Fibroblast of gingiva (primary cell): ENCODE measurements at regions not wholly inside any gene's neighbourhood (a gene's known extent, or its start where the extent isn't known, plus 50 kb on each side); places are given as distances from the start of the nearest gene placed in this dataset.

Source experiments
- DNase-seq: peaks from one replicate; pipeline ENCODE4 v3.0.0-alpha.2; 2011; ENCODE audit warnings: low read depth

DNA sequence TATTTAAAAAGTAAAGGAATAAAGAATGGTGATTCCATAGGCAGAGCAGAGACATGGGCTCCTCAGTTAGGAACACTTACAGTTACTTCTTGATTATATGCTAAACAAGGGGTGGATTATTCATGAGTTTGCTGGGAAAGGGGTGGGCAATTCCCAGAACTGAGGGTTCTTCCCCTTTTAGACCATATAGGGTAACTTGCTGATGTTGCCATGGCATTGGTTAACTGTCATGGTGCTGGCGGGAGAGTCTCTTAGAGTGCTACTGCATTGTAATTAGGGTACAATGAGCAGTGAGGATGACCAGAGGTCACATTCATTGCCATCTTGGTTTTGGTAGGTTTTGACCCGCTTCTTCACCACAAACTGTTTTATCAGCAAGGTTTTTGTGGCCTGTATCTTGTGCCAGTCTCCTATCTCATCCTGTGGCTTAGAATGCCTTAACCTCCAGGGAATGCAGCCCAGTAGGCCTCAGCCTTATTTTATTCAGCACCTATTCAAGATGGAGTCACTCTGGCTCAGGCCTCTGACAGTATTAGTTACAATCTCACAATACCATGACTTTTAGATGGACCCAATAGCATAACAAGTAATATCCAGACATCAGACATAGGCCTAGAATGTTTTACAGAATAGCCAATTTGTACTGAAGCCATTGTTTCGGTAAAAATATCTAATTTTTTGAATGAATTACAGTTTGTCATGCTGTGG lies 106.8 kb downstream of the ZBTB18 start:
- DNase-seq, result no peak

DNA sequence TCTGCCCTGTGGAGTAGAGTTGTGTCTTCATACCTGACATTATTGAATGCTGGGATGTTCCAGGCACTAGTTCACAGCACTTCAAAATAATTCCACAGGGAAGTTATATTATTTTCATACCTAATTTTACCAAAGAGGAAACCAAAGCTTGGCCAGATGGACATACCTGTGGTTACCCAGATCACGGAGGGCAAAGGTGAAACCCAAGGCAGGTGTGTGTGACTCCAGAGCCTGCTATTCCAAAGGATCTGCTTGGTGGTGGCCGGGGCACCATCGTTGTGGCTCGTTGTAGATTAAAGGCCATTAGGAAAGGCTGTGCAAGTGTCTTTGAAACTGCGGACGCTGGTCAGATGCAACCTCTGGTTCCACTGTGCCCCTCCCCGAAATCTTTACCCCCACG lies 108.6 kb downstream of the ZBTB18 start:
- DNase-seq, result no peak

DNA sequence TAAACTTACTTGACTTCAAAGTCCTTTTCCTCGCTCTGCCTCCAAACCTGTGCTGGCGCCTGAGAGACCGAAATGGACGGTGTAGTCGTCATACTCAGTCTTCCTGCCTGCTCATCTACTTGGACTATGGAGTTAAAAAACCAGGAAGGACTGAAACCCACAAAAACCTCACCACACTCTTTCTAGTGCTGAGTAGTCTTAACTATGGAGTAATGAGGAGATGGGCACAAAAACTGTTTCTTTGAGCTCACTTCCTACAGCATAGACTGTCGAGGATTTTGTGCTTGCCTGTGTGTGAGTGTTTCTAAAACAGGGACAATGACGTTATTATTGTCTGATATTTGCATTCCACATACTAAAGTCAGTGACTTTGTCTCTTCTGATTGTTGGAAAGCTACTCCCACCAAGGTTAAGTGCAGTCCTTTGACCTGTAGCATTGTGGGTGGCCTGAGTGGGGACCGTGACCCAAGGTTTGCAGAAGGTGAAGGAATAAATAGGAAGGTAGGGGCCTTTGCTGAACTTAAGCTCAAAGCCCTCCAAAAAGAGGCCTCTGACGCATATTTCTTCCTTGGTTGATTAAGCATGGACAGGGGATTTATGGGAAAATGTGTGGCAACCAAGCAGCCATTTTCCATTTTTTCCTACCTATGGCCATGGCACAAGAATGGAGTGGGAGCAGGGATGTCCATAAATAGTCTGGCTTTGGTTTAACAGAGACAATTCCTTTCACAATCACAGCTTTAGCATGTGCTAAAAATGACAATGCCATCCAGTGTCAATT lies 109.6 kb downstream of the ZBTB18 start:
- DNase-seq, result no peak

DNA sequence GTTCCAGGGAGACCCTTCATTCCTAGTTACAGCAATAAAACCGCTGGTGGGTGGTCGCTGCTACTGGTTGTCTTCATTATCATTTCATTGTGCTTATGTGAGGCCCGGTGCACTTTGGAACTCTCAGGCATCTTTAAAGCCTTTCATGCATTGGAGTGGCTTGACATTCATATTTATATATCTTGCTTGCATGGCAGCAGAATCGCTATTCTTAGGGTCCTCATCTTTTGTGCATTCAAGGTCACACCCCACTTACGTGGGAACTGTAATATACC lies 110.1 kb downstream of the ZBTB18 start:
- no peak for DNase-seq

DNA sequence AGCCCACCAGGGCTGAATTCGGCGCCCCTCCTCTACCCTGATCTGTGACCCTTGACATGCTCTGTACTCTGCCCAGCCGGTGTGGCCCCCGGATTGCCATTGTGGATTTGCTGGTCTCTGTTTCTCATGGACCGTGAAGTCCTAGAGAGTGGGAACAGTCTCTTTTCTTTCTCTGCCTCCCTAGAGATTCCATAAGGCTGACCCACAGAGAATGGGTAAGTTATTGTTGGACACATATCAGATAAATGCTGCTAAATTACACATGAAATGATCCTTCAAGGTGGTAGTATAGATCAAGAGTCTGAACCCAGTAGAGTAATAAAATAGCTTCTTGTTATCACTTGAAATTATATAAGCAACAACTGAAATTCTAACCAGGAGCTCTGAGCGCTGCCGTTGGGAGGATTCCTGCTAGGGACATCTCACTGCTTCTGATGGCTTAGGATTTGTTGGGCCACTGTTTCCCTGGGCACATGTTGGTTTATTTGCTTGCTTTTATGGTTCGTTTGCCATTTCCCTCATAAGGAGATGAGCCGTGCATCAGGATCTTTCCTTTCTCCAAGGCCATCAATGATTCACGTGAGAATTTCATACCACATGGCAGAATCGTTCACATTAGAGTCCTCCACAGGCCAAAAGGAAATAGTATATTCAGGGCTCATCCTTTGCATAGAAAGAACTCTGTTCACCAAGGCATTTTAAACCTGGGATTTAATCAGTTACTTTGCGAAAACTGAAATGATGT lies 111.9 kb downstream of the ZBTB18 start:
- no peak for DNase-seq

DNA sequence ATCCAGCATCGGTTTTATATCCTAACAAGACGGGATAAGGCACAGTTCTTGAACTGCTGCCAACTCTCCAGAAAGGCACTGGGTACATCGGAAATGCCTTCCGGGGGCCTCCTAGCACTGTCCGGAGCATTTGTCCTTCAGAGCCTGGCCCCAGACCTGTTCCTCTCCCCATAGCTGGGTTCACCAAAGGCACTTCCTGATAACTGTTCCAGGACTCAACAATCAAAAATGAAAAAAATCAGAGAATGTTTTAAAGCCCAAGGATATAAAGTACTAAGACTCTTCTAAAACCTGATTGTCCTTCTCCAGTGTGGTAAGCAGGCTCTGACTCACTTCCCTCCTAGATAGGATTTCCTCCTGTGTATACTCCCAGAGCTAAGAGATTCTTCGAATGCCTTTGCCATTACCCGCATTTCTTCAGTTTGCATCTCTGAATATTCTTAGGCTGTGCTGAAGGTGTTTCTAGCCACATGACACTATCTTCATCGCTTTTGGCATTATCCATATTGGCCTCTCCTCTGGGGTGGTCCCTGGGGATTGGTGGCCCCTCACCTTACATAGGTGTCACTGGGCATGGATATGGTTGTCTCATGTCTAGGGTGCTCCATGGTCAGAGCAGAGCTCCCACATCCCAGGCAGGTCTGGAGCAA lies 112.9 kb downstream of the ZBTB18 start:
- peak; percentile 88 for DNase-seq

DNA sequence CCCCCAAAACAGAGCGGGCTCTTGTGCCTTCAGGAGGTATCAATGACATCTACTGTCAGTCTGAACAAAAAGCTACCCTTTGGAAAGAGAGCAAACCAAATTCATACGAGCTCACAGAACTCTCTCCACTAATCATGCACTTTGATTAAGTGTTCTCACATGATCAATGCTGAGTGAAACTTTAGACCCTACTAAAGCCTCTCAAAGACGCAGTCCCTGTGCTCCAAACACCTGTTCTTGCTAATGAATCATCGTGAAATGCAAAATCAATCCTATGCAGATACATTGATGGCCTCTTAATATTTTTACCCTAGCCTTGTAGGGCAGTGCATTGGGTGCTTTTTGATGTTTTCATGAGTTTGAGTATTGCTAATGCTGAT lies 113.4 kb downstream of the ZBTB18 start:
- no peak for DNase-seq

DNA sequence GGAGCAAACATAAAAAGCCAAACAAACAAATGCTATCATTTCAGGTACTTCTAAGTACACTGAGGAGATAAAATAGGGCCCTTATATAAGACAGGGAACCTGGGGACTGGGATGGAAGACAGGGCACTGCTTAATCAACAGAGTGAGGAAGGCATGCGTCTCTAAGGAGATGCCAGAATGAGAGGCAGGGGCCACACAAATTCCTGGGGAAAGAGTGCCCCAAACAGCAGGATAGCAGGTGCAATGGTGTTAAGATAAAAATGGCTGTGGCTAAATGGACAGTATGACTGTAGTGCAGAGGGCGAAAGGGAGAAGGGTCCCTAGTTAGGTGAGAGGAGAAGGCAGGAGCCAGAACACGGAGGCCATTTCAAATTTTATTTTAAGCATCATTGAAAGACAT lies 113.9 kb downstream of the ZBTB18 start:
- no peak for DNase-seq

DNA sequence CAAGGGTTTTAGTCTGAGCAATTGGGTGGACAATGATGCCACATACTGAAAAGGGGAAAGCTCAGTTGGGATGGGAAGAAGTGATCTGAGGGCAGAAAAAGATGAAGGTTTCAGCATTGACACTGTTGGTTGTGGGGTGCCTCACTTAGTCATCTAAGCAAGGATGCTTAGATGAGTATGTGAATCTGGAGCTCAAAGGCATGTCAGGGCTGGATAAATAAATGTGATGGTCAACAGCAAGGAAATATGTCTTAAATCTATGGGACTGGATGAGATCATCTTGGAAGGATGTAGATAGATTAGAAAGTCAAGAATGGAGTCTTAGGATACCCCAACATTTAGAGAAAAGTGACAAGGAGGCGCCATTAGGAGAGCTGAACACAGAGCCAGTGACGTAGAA lies 114.6 kb downstream of the ZBTB18 start:
- DNase-seq, result no peak

DNA sequence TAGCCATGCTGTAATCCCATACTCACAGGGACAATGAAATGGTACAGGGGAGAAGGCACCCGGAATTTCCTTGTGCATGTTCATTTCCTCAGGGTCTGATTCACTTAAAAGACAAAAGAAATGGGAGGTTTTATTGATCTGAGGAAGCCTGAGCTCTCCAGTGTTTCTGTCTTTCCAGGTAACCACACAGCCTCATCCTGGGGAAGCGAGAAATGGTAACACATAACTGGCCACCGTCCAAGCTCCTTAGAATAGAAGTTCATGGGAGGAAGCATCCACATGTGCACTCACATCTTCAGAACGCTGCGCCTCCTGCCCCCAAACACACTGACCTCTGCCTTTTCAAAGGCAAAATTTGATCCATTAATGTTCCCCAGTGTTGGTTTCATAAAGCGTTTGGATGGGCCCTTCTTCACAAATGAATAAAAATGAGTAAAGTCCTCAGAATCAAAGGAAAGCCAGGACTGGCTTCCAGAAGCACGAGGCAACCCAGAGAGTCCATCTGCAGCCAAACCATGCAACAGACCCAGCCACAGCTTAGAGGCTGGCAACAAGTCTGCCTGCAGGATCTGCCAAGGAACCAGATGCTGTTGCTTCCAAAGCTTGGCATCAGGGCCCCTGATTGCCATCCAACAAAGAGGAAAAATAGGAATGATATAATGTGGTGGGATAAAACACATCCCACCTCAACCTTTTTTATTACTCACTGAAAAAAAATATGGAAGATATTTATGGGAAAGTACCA lies 120.3 kb downstream of the ZBTB18 start:
- peak; percentile 48 for DNase-seq

DNA sequence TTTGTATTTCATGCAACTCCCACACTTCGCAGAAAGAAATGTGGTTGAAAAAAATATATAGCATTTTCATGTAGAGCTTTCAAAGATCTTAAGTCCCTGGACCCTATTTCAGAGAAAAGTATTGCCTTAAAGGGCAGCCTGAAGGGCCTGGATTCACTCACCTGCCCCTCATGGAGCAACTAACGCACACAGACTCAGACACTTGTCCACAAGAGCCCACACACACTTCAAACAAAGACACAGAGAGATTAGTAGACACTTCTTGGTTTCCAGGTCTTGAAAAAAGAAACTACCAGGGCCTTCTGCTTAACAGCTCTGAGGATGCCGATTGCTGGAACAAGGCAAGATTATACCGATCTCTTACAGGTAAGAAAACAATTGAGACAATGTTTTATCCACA lies 122.2 kb downstream of the ZBTB18 start:
- DNase-seq, result no peak

DNA sequence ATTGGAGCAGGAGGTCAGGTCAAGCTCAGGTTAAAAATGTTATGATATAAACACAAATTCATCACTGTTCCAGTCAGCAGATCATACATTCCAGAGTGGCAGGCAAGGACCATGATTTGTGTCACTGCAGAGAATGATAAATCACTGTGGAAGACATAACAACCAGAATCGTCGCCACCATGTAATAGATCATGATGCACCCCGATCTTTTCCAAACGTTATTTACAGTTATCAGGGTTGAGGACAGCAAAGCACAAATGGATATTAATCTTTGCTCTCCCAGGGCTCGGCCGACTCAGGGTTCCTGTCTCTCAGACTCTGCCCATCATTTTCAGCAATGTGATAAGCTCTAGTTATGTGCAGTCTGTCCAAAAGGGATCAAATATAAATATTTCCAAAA lies 122.7 kb downstream of the ZBTB18 start:
- no peak for DNase-seq

DNA sequence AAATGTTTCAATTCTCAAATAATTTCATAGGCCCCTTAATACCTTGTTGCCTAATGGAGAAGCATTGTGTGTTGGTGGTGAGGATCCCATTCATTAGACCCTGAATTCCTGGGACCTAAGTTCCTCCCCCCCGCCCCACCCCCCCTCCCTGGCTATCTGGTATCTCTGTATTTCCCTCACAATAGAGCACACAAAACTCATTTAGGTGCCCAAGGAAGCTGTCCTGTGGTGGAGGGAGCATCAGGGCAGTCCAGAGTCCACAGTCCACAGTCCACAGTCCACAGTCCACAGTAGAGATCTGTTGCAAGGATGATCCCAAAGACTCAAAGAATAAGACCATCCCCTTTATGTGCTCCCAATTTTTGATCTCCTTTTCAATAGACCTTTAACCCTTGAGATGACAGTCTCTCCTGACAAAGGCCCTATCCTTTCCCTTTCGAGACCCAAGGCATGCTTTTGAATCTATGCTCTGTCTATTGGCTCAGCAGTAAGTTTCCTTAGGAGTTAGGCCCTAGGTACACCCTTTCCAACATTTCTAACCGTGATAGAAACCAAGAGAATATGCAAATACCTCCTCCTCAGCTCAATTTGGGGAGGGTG lies 123.9 kb downstream of the ZBTB18 start:
- no peak for DNase-seq

DNA sequence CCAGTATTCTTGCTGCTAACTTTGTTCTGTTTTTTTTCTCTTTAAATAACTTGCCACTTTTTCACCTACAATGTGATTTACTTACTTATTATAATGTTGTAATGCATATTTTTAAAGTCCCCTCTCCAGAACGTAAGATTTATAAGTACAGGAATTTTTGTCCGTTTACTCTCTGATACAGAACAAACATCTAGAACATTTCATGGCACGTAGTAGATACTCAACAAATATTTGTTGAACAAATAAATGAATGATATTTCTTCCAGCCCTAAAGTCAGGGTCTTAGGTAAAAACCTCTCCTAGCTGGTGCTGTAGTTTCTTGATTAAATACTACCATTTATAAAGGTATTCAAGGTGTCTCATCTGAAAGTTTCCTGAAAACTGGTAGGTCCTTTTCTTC lies 125.1 kb downstream of the ZBTB18 start:
- DNase-seq, result no peak

DNA sequence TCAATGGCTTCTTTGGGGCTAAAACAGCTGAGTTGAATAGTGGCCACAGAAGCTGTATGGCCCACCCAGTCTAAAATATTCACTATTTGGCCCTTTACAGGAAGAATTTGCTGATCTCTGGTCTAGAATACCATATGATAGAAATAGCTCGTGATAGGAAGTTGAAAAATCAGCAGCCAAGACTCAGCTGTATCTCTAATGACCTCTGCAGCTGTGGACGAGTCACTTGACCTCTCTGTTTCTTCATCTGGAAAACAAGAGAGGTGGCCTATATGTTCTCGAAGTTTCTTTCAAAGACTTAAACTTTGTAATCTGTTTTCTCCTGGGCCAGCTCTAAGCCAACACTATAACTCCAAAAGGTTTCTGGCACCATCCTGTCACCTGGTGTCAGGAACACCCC lies 129.2 kb downstream of the ZBTB18 start:
- DNase-seq, result no peak

DNA sequence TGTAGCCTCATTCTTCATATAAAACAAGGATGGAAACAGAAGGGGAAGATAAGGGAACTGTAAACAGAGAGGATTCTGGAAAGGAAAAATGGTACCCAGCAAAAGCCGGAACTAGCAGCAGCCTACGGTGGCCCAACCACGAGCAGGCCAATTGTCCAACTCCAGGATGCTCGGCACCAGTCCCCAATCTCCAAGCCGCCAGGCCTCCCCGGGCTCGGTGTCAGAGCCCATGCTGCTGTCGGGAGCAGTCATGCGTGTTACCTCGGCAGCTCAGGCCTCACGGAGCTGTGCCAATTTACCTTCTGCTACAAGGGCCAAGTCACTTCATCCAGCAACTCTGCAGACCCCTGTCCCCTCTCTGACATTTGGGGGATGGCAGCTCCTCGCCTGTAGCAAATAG lies 130.8 kb downstream of the ZBTB18 start:
- DNase-seq, result no peak

DNA sequence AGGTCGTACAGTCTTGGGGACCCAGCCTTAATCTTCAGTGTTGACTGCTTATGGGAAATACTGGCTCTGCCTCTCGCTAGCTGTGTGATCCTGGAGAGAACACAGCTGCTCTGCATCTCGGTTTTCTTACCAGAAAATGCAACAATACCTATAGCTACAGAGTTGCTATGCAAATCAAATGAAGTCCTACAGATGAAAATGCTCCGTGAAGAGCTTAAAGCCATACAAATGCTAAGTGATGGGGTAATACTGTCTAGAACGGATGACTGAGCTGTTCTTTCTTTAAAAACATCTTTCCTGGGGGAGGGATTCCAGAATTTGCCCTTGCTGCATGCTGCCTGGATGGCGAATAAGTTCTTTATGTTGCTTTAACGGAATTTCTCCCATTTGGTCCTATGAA lies 132.0 kb downstream of the ZBTB18 start:
- no peak for DNase-seq

DNA sequence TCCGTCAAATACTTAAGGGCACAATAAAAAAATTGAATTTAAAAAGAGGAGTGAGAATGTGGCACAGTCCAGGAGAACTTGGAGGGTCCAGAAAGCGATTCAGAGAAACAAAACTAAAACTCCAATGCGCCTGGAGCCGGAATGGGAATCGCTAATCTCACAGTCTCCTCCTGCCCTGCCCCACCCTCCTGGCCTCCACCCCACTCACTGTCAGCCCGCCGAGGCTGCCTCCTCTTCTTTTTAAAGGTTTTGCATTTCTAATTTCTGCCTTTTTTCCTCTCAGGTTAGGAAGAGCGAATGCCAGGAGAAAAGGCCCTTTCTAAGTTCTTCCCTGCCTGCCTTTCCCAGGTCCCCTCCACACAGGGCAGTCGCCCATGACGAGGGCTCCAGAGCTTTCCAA lies 135.3 kb downstream of the ZBTB18 start:
- DNase-seq, result no peak

DNA sequence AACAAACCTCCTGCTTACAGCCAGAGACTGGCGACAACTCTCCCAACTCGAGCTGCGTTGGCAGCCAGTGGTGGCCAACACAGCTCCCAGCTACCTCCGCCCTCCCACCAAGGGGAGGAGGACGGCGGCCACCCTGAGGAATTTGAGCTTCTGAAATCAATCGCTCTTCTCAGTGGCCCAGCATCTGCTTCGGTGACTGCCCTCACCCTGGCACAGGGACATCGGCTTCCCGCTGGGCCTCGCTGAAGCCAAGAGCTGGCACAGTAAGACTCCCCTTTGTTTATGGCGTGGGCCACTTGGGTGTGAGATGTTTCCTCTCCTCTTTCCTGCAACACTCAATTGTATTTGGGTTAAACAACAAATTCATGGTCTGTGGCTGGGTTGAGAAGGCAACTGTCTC lies 136.2 kb downstream of the ZBTB18 start:
- DNase-seq, result no peak

DNA sequence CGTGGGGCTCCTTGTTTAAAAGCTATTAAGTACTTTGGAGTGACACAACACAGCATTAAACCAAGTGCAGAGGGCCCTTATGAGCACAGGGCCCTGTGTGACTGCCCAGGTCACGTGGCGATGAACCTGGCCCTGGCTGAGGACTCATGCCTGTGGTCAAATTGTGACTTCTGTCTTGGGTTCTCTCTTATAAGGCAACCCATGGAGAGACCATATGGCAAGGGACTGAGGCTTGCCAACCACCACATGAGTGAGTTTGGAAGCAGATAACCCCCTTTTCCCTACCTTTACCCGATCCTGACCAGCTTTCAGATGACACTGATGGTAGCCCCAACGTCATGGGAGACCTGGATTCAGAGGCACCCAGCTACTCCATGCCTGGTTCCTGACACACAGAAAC lies 140.5 kb downstream of the ZBTB18 start:
- DNase-seq, result no peak

DNA sequence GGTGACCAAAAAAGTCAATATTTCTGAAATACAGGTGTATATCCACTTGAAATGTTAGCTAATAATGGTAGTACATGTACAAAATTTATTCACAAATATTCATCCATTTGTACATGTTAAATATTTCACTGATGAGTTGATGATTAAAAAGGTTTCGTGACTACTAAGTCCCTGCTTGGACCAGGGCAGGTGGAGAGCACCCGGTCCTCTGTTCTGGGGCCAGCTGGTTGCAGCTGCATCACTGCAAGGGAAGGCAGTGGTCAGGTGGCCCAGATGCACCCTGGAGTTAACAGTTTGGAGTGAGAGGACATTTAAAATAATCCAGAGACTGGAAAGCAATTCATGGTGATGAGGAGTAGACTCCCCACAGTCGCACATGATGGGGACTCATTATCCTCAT lies 141.2 kb downstream of the ZBTB18 start:
- DNase-seq, result no peak
